Smooth muscle cell (in vitro differentiated cells): ENCODE measurements at regions not wholly inside any gene's neighbourhood (a gene's known extent, or its start where the extent isn't known, plus 50 kb on each side); places are given as distances from the start of the nearest gene placed in this dataset.

Experiments used
- DNase-seq: peaks from one replicate; lab custom pipeline; 2025; ENCODE audit not compliant: unreplicated experiment; lab: John Stamatoyannopoulos, UW
- H2AFZ ChIP-seq: fragments of 200-600 bp; sonication (generic); 2 replicates; pipeline ENCODE4 v1.6.0; 2016; ENCODE audit warnings: antibody characterized with exemption, low read depth, mild to moderate bottlenecking
- H3F3A ChIP-seq: fragments of 200-600 bp; sonication (generic); 2 replicates; pipeline ENCODE4 v1.6.0; 2017; ENCODE audit warnings: antibody characterized with exemption, low read depth
- H3K27ac ChIP-seq: fragments of 200-600 bp; sonication (generic); 2 replicates; pipeline ENCODE4 v1.5.1; 2016; ENCODE audit warnings: low read depth, mild to moderate bottlenecking
- H3K27me3 ChIP-seq: fragments of 200-600 bp; sonication (generic); 2 replicates; pipeline ENCODE4 v1.6.1; 2016; ENCODE audit warnings: low read depth, mild to moderate bottlenecking
- H3K36me3 ChIP-seq: fragments of 200-600 bp; sonication (generic); 2 replicates; pipeline ENCODE4 v1.5.1; 2016; ENCODE audit warnings: low read depth
- H3K4me1 ChIP-seq: fragments of 200-600 bp; sonication (generic); 2 replicates; pipeline ENCODE4 v1.5.1; 2016; ENCODE audit warnings: low read depth
- H3K4me2 ChIP-seq: fragments of 200-600 bp; sonication (generic); 2 replicates; pipeline ENCODE4 v1.6.0; 2016; ENCODE audit warnings: mild to moderate bottlenecking
- H3K4me3 ChIP-seq: fragments of 200-600 bp; sonication (generic); 2 replicates; pipeline ENCODE4 v1.5.1; 2016; ENCODE audit warnings: mild to moderate bottlenecking
- H3K79me2 ChIP-seq: fragments of 200-600 bp; sonication (generic); 2 replicates; pipeline ENCODE4 v1.6.0; 2016; ENCODE audit warnings: low read depth, mild to moderate bottlenecking
- H3K9ac ChIP-seq: fragments of 200-600 bp; sonication (generic); 2 replicates; pipeline ENCODE4 v1.6.0; 2016; ENCODE audit warnings: low read depth
- H3K9me3 ChIP-seq: fragments of 200-600 bp; sonication (generic); replicated peaks from 2 replicates; pipeline ENCODE4 v1.5.1; 2016; ENCODE audit warnings: low read depth
- H4K20me1 ChIP-seq: fragments of 200-600 bp; sonication (generic); 2 replicates; pipeline ENCODE4 v1.6.0; 2016; ENCODE audit warnings: low read depth
- WGBS: methylation state at CpG from one replicate; pipeline ENCODE4 v1.1.7; 2016; ENCODE audit warnings: low lambda C conversion rate; 5-methylcytosine and 5-hydroxymethylcytosine counted together
- TF ChIP-seq, protein P1 (sequence below): fragments of 200-600 bp; sonication (generic); IDR thresholded peaks from 2 replicates; pipeline ENCODE4 v1.5.1; 2017; ENCODE audit warnings: borderline replicate concordance, mild to moderate bottlenecking, antibody characterized with exemption; ENCODE audit not compliant: insufficient read depth, poor library complexity, severe bottlenecking

DNA sequence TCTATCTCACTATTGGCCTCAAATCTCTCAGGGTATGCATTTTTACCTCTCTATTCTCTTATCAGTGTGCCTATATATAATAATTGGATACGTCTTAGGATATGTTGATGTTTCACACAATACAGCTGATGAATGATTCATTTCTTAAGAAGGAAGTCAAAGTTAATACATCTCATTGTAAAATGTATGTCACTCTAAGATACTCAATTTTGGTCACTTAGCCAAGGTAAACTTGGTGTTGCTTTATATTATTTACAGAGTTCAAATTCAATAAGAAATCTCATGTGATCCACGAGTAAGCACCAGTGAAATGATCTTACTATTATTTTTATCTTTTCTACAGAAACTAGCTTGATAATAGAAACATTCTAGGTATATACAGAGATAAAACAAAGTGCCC lies 1266.5 kb downstream of the JRKL start:
- no peaks in the 10 kb centered on the region for H3K9me3 ChIP-seq
- no peaks in the 10 kb centered on the region for H3K79me2 ChIP-seq
- no peak overlapping the region for H3K27ac ChIP-seq
- no peaks in the 10 kb centered on the region for H4K20me1 ChIP-seq
- WGBS: 79% methylated on average over 2 of the region's 2 CpGs
- no peaks in the 10 kb centered on the region for H3K4me1 ChIP-seq
- H3K9ac ChIP-seq: no peak overlapping the region
- TF ChIP-seq, protein P1, sequence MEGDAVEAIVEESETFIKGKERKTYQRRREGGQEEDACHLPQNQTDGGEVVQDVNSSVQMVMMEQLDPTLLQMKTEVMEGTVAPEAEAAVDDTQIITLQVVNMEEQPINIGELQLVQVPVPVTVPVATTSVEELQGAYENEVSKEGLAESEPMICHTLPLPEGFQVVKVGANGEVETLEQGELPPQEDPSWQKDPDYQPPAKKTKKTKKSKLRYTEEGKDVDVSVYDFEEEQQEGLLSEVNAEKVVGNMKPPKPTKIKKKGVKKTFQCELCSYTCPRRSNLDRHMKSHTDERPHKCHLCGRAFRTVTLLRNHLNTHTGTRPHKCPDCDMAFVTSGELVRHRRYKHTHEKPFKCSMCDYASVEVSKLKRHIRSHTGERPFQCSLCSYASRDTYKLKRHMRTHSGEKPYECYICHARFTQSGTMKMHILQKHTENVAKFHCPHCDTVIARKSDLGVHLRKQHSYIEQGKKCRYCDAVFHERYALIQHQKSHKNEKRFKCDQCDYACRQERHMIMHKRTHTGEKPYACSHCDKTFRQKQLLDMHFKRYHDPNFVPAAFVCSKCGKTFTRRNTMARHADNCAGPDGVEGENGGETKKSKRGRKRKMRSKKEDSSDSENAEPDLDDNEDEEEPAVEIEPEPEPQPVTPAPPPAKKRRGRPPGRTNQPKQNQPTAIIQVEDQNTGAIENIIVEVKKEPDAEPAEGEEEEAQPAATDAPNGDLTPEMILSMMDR: no peak
- H3K4me3 ChIP-seq: no peak overlapping the region
- no peaks in the 10 kb centered on the region for H3K27me3 ChIP-seq
- no peak for DNase-seq
- H3K36me3 ChIP-seq: no peaks in the 10 kb centered on the region
- no peak overlapping the region for H2AFZ ChIP-seq
- no peak overlapping the region for H3K4me2 ChIP-seq
- H3F3A ChIP-seq: no peaks in the 10 kb centered on the region

DNA sequence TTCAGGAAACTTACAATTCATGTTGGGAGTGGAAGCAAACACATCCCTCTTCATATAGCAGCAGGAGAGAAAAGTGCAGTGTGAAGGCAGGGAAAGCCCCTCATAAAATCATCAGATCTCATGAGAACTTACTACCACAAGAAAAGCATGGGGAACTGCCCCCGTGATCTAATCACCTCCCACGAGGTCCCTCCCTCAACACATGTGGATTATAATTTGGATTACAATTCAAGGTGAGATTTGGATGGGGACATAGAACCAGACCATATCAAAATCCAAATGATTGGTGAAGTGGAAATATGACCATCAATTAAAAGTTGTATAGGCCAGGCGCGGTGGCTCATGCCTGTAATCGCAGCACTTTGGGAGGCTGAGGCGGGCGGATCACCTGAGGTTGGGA lies 1268.0 kb downstream of the JRKL start:
- H3K27ac ChIP-seq: no peak overlapping the region
- H3K4me1 ChIP-seq: no peaks in the 10 kb centered on the region
- DNase-seq: no peak
- no peaks in the 10 kb centered on the region for H3K9me3 ChIP-seq
- no peaks in the 10 kb centered on the region for H3F3A ChIP-seq
- no peak overlapping the region for H3K4me2 ChIP-seq
- no peak overlapping the region for H3K4me3 ChIP-seq
- H3K9ac ChIP-seq: no peak overlapping the region
- TF ChIP-seq, protein P1: no peak
- 80% methylated on average over 7 of the region's 7 CpGs for WGBS
- no peaks in the 10 kb centered on the region for H3K36me3 ChIP-seq
- H2AFZ ChIP-seq: no peak overlapping the region
- no peaks in the 10 kb centered on the region for H3K27me3 ChIP-seq
- H3K79me2 ChIP-seq: no peaks in the 10 kb centered on the region
- H4K20me1 ChIP-seq: no peaks in the 10 kb centered on the region

DNA sequence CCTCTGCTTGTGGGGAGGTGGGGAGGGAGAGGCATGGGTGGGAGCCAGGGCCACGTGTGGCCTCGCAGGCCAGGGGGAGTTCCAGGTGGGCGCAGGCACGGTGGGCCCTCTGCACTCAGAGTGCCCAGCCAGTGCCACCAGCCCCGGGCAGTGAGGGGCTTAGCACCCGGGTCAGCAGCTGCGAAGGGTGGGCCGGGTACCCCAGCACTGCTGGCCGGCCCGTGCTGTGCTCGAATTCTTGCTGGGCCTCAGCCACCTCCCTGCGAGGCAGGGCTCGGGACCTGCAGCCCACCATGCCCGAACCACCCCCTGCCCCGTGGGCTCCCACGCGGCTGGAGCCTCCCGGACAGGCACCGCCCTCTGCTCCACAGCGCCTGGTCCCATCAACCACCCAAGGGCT lies 1277.2 kb downstream of the JRKL start:
- Histone ChIP-seq H3K9me3 (no peaks in the 10 kb centered on the region), H3K4me3 (no peak overlapping the region), H3K4me1 (no peaks in the 10 kb centered on the region), H3K27ac (no peak overlapping the region), H3K79me2 (no peaks in the 10 kb centered on the region), H4K20me1 (no peaks in the 10 kb centered on the region), H3K9ac (no peak overlapping the region), H3K36me3 (no peaks in the 10 kb centered on the region), H3K27me3 (no peaks in the 10 kb centered on the region), H3K4me2 (no peak overlapping the region), H2AFZ (no peak overlapping the region), H3F3A (no peaks in the 10 kb centered on the region)
- DNase-seq: no peak
- TF ChIP-seq, protein P1: no peak
- 93% methylated on average over 15 of the region's 20 CpGs for WGBS

DNA sequence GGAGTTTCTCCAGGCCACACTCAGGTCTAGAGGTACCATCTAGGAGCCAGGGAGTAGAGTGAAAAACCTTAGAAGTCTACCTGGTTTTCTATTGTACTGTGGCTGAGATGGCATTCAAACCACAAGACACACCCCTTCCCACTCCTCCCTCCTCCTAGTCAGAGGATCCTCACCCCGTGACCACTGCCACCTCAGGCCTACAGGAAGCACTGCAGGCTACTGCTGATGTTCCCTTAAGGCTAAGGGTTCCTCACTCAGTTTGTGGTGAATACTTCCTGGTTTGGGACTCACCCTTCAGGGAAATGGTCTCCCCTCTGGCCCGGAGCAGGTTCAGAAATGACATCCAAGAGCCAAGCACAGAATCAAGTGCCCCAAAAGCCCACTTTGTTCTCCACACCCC lies 1293.9 kb downstream of the JRKL start:
- Histone ChIP-seq H4K20me1 (no peaks in the 10 kb centered on the region), H3K4me1 (no peaks in the 10 kb centered on the region), H3K79me2 (no peaks in the 10 kb centered on the region), H3K4me2 (no peak overlapping the region), H3K9me3 (no peaks in the 10 kb centered on the region), H3K4me3 (no peak overlapping the region), H3F3A (no peaks in the 10 kb centered on the region), H3K9ac (no peak overlapping the region), H2AFZ (no peak overlapping the region), H3K27me3 (no peaks in the 10 kb centered on the region), H3K36me3 (no peaks in the 10 kb centered on the region), H3K27ac (no peak overlapping the region)
- DNase-seq: no peak
- WGBS: 68% methylated on average over 2 of the region's 2 CpGs
- TF ChIP-seq, protein P1: no peak
